ENCODE measurements at regions not wholly inside any gene's neighbourhood (a gene's known extent, or its start where the extent isn't known, plus 50 kb on each side); places are given as distances from the start of the nearest gene placed in this dataset.

- DNase-seq (ENCODE audit: low read depth in 2 of 3, low spot score in 2 of 3) = no peak
These were observed 182.1 kb downstream of the MRPL39 start for GRCh38 chr21:25425156-25425555.

DNA sequence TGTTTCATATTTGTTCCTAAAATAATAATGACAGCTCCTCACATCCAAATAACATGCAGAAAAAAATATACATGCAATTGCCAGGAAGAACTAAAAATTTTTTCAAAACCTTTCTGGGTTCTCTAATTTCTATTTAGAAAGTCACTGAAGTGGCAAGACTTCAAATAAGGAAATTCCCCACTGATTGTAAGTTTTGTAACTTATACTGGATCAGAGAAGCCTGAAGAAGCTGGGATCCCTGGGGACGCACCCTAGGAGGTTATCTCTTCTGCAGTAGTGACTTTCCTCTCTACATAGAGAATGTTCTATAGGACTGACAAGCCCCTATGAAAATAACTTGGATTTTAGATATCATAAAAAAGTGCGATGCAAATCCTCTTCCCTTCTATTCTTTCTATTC is 182.6 kb downstream of the MRPL39 start:
- no peak for DNase-seq (ENCODE audit: low read depth in 2 of 3, low spot score in 2 of 3)

- no peak for DNase-seq (ENCODE audit: low read depth in 2 of 3, low spot score in 2 of 3)
These were observed 183.2 kb downstream of the MRPL39 start for GRCh38 chr21:25424048-25424447.

- no peak for DNase-seq (ENCODE audit: low read depth in 2 of 3, low spot score in 2 of 3)
These were observed 184.4 kb downstream of the MRPL39 start for GRCh38 chr21:25422610-25423608.

DNA sequence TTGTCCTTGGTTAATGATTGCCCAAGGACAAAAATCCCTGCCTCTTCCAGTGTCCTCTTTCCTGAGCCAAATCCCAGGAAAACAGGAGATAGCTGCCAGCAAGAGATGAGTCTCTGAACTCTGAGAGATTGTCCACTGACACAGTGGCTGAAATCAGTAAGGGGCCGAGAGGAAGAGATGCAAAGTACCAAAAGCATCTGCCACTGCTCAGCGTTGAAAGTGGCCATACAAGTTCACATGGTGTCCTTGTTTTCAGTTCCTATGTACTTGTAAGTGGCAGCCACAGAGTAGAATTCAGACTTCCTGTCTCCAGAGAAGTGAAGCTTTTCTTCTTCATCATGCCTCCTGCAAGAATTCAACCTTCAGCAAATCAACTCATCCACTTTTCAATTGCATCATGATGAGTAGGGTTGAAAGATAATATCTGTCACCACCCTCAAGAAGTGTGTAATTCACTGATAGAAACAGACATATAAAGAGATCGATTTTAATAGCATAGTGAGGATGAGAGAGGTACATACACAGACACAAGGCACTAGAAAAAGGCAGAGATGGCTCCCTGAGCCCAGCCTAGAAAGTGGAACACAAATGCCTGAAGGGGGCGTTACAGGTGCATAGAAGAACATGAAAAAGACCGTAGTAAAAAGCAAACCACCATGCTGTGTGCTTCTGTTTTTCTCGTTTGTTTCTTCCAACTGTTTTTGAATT is 185.8 kb downstream of the MRPL39 start:
- DNase-seq (ENCODE audit: low read depth in 2 of 3, low spot score in 2 of 3) = peak; percentile 18 to 82 (median 66)

DNA sequence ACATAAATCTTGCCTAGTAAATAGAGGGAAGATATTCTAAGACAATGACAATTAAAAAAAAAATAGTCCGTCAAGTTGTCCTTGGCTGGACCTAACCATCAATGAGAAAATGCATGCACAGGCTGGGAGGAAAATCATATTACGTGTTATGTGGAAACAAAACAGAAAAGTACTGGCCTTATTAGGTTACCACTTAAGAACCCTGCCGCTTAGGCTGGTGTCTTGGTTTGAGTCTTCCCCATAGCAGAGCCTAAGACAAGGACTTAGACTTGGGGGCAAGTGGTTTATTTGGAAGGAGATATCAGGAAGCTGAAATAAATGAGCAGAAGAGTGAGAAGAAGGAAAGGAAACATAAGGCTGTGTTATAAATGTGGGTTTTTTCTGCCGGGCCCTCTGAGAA is 186.4 kb downstream of the MRPL39 start:
- DNase-seq (ENCODE audit: low read depth in 2 of 3, low spot score in 2 of 3) = no peak

DNA sequence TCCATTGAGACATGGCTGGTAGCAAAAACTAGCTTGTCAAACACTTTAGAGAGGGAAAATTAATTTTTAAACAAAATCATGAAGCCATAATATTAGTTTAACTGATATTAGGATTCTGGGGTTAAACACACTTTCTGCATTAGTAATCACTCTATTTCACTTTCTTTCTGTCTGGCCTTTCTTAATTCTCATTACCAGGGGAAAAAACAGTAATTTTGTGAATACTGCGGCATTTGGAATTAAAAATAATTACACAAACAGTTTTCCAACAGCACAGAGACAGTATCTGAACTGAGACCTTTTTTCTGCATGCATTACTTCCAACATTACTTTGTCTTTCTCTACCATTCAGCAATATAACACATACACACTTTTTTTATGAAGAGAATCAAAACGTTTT is 190.6 kb downstream of the MRPL39 start:
- DNase-seq (ENCODE audit: low read depth in 2 of 3, low spot score in 2 of 3) = no peak

DNA sequence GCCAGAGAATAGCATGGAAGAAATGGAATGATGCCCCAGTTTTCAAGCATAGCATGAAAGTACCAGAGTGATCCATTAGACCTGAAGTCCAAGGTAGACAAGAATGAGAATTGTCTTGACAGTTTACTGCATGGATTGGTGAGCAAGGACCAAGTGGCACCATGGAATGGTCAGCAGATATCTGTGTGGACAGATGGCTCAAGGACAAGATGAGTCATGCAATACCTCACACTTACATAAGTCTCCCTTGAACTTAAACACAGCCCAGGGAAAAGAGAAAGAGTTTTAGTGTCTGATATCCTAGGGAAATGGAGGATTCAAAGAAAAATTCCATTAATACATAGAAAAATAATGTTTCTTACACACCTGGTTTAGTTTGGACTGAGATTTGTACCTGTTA is 195.2 kb downstream of the MRPL39 start:
- DNase-seq (ENCODE audit: low read depth in 2 of 3, low spot score in 2 of 3) = no peak

DNA sequence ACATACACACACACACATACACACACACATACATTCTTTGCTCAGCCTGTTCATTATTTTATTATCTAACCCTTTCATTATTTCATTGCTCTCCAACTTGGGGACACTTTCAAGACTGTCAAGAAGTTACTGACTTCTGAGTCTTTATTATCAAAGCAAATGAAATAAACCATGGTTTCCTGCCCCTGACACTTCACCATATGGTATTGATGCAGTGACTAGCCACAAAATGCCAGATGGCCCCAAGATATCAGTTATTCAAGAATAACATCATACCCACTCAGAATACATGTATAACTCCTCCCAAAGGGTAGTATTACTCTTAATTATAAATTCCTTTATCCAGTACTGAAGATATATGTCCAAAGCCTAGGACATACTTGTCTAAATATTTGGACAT is 197.3 kb downstream of the MRPL39 start:
- DNase-seq (ENCODE audit: low read depth in 2 of 3, low spot score in 2 of 3) = peak in 2 of 3 donors; percentile 45 to 90

DNA sequence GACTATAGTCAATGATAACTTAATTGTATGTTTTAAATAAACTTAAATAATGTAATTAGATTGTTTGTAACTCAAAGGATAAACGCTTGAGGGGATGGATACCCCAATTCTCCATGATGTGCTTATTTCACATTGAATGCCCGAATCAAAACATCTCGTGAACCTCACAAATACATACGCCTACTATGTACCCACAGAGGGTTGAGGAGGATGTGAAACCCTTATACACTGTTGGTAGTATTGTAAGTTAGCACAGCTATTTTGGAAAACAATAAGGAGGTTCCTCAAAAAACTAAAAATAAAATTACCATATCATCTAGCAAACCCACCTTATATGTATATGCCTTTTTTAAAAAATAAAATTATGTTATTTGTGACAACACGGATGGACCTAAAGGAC is 198.6 kb downstream of the MRPL39 start:
- DNase-seq (ENCODE audit: low read depth in 2 of 3, low spot score in 2 of 3) = no peak

GRCh38 chr21:25406887-25407579 is 200.2 kb downstream of the MRPL39 start:
- no peak for DNase-seq (ENCODE audit: low read depth in 2 of 3, low spot score in 2 of 3)

DNA sequence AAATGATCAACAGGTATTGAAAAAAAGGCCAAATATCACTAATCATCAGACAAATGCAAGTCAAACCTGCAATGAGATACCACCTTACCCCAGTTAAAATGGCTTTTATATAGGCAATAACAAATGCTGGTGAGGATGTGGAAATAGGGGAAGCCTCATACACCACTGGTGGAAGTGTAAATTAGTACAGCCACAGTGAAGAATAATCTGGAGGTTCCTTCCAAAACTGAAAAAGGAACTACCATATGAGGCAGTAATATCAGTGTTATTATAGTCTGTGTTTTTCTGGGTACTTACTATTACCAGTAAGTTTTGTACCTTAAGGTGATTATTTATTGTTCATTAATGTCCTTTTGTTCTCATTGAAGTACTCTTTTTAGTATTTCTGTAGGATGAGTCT is 201.3 kb downstream of the MRPL39 start:
- DNase-seq (ENCODE audit: low read depth in 2 of 3, low spot score in 2 of 3) = peak in 1 of 3 donors; percentile 41

- DNase-seq (ENCODE audit: low read depth in 2 of 3, low spot score in 2 of 3) = peak in 1 of 3 donors; percentile 32
These were observed 204.9 kb downstream of the MRPL39 start for GRCh38 chr21:25402134-25402961.

DNA sequence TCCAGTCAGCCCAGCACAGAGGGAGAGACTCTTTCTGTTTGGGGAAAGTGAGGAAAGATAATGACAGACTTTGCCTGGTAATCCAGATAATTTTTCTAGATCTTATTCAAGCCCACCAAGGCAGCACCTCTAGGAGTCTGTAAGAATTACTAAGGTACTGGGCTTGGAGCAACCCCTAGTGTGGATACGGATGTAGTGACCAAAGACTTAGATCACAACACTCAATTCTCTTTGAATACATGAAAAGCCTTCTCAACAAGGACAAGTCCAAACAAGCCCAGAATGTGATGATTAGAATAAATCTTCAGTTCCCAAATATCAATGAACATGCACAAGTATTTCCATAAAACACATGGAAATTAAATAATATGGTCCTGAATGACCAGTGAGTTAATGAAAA is 206.9 kb downstream of the MRPL39 start:
- no peak for DNase-seq (ENCODE audit: low read depth in 2 of 3, low spot score in 2 of 3)

DNA sequence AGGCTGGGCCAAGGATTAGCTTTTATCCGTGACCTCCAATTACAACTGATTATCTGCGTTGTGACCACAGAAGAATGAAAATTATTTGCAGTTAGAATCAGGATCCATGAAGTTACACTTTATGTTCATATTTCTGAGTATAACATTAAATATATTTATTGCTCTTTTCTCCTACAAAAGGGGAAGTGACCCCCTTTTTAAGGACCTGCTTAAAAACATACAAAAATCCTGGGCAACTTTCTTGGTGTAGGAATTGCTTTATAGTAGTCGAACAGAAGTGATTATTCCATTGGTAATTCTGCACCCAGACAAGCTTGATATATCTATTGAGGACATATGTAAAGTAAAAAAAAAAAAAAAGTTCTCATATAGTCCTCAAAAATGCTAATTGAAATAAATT is 208.7 kb downstream of the MRPL39 start:
- DNase-seq (ENCODE audit: low read depth in 2 of 3, low spot score in 2 of 3) = no peak

- DNase-seq (ENCODE audit: low read depth in 2 of 3, low spot score in 2 of 3) = no peak
These were observed 211.1 kb downstream of the MRPL39 start for GRCh38 chr21:25396135-25396711.

DNA sequence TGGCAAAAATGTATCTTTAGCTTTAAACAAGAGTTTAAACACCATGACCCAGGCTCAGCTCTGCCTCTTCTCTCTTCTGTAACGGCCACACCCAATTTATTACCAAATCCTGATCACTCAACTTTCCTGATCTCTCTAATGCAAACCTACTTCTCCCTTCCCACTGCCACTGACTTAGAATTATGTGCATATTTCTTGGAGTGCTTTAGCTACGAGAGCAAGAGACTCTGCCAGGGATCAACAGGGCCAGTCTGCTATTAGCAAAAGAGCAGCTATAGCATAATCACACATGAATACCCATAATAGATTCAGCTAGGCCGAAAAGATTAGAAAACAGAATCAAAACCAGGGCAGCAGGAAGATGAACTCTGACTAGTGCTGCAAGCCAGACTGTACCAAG is 215.5 kb downstream of the MRPL39 start:
- no peak for DNase-seq (ENCODE audit: low read depth in 2 of 3, low spot score in 2 of 3)

- no peak for DNase-seq (ENCODE audit: low read depth in 2 of 3, low spot score in 2 of 3)
These were observed 216.6 kb downstream of the MRPL39 start for GRCh38 chr21:25390701-25391100.

- no peak for DNase-seq (ENCODE audit: low read depth in 2 of 3, low spot score in 2 of 3)
These were observed 219.6 kb downstream of the MRPL39 start for GRCh38 chr21:25387665-25388064.

DNA sequence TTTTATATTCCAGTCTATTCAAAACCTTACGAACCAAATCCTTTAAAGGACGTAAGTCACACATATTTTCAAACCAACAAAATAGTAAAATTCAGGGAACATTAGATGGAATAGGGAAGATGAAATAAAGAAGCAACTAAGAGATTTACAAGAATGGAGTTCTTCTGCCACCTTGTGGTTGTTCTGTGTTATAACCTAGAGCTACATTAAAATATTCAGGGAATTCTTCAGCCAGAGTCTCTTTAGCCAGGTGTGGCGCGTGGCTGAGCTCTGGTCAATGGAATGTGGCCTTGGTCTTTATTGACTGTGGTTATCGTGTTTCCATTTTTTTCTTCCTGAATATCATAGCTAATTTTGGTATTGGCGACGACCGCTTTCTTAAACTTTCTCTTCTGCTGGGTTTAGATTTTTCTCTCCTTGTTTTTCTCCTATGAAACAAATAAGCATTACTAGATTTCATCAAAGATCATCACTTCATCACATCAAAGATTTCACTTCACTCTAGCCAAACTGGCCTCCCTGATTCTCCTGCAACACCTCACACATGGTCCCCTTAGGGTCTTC is 221.3 kb downstream of the MRPL39 start:
- peak in 2 of 3 donors; percentile 37 to 61 for DNase-seq (ENCODE audit: low read depth in 2 of 3, low spot score in 2 of 3)
